Naive B cell (primary cell): ENCODE measurements at regions not wholly inside any gene's neighbourhood (a gene's known extent, or its start where the extent isn't known, plus 50 kb on each side); places are given as distances from the start of the nearest gene placed in this dataset.
"Not testable (repeated sequence)": the region's sequence is repeated elsewhere in the genome, so short reads cannot be mapped to it uniquely, and the experiment has no call there.

Source experiments
- ATAC-seq, 2 donors: fragments of 150-1000 bp; cut with Tn5 transposase; 2 replicates each; pipeline ENCODE4 v1.10.0; 2021; ENCODE audit warnings: low read depth in 2 of 2, mild to moderate bottlenecking in 2 of 2, moderate library complexity in 2 of 2
- DNase-seq: peaks from one replicate; pipeline ENCODE4 v3.0.0; 2022
- H3K27ac Mint-ChIP-seq, 6 donors: one replicate each; pipeline ENCODE4 v1.8.0; 2020 to 2022; ENCODE audit warnings: mild to moderate bottlenecking in 6 of 6, mixed read lengths in 6 of 6, moderate library complexity in 5 of 6, inconsistent platforms in 2 of 6
- H3K27me3 Mint-ChIP-seq, 3 donors: one replicate each; pipeline ENCODE4 v1.8.0; 2021 to 2022; ENCODE audit warnings: mixed read lengths in 3 of 3, mild to moderate bottlenecking in 1 of 3
- H3K36me3 Mint-ChIP-seq, 2 donors: one replicate each; pipeline ENCODE4 v1.8.0; 2020 to 2022; ENCODE audit warnings: mixed read lengths in 2 of 2, inconsistent platforms in 1 of 2, mild to moderate bottlenecking in 1 of 2
- H3K4me1 Mint-ChIP-seq, 3 donors: one replicate each; pipeline ENCODE4 v1.8.0; 2020 to 2022; ENCODE audit warnings: mixed read lengths in 3 of 3, inconsistent platforms in 1 of 3, mild to moderate bottlenecking in 1 of 3, moderate library complexity in 1 of 3
- H3K4me3 Mint-ChIP-seq, 8 donors: one replicate each; pipeline ENCODE4 v1.8.0; 2020 to 2022; ENCODE audit warnings: mild to moderate bottlenecking in 8 of 8, mixed read lengths in 8 of 8, moderate library complexity in 8 of 8, inconsistent platforms in 2 of 8
- H3K9me3 Mint-ChIP-seq, 7 donors: one replicate each; pipeline ENCODE4 v1.8.0; 2020 to 2022; ENCODE audit warnings: mixed read lengths in 7 of 7, mild to moderate bottlenecking in 5 of 7, inconsistent platforms in 2 of 7, moderate library complexity in 1 of 7

- H3K4me1 Mint-ChIP-seq, result no peaks in the 10 kb centered on the region
- peaks cover 6 to 24% (median 12%) of the 10 kb centered on the region in 7 donors for H3K9me3 Mint-ChIP-seq
- H3K36me3 Mint-ChIP-seq, result no peaks in the 10 kb centered on the region
- ATAC-seq (no peak), DNase-seq (no peak)
- peak overlapping the region in 1 of 8 donors; percentile 2 for H3K4me3 Mint-ChIP-seq
- H3K27ac Mint-ChIP-seq, result no peak overlapping the region
- no peaks in the 10 kb centered on the region for H3K27me3 Mint-ChIP-seq
These were observed 540.6 kb downstream of the ZWINT start for GRCh38 chr10:55820478-55820877.

- no peak overlapping the region for H3K4me3 Mint-ChIP-seq
- ATAC-seq, result no peak
- no peaks in the 10 kb centered on the region for H3K4me1 Mint-ChIP-seq
- no peaks in the 10 kb centered on the region for H3K27me3 Mint-ChIP-seq
- H3K27ac Mint-ChIP-seq, result no peak overlapping the region
- no peaks in the 10 kb centered on the region for H3K36me3 Mint-ChIP-seq
- peaks cover 6 to 24% (median 12%) of the 10 kb centered on the region in 7 donors for H3K9me3 Mint-ChIP-seq
- no peak for DNase-seq
These were observed 541.0 kb downstream of the ZWINT start for GRCh38 chr10:55820071-55820470.

GRCh38 chr10:55813451-55814170 is 547.4 kb downstream of the ZWINT start:
- no peak overlapping the region for H3K4me3 Mint-ChIP-seq
- H3K36me3 Mint-ChIP-seq, result no peaks in the 10 kb centered on the region
- no peaks in the 10 kb centered on the region for H3K27me3 Mint-ChIP-seq
- no peak overlapping the region for H3K27ac Mint-ChIP-seq
- no peak for ATAC-seq
- no peaks in the 10 kb centered on the region for H3K4me1 Mint-ChIP-seq
- no peak for DNase-seq
- peaks cover 0 to 4% (median 0%) of the 10 kb centered on the region in 7 donors for H3K9me3 Mint-ChIP-seq

- Mint-ChIP-seq H3K27ac (no peak overlapping the region), H3K4me3 (no peak overlapping the region), H3K9me3 (peaks cover 0 to 6% (median 2%) of the 10 kb centered on the region in 7 donors), H3K4me1 (no peaks in the 10 kb centered on the region), H3K27me3 (no peaks in the 10 kb centered on the region), H3K36me3 (no peaks in the 10 kb centered on the region)
- DNase-seq (no peak), ATAC-seq (no peak)
These were observed 558.0 kb downstream of the ZWINT start for GRCh38 chr10:55803055-55803454.

GRCh38 chr10:55801353-55801661 is 559.8 kb downstream of the ZWINT start:
- DNase-seq (no peak), ATAC-seq (no peak)
- Mint-ChIP-seq H3K4me1 (no peaks in the 10 kb centered on the region), H3K27ac (no peak overlapping the region), H3K36me3 (no peaks in the 10 kb centered on the region), H3K4me3 (no peak overlapping the region), H3K9me3 (peaks cover 0 to 6% (median 1%) of the 10 kb centered on the region in 7 donors), H3K27me3 (no peaks in the 10 kb centered on the region)

GRCh38 chr10:55800602-55801352 is 560.3 kb downstream of the ZWINT start:
- Mint-ChIP-seq H3K27me3 (no peaks in the 10 kb centered on the region), H3K36me3 (no peaks in the 10 kb centered on the region), H3K27ac (no peak overlapping the region), H3K9me3 (peaks cover 0 to 6% (median 1%) of the 10 kb centered on the region in 7 donors), H3K4me3 (no peak overlapping the region), H3K4me1 (no peaks in the 10 kb centered on the region)
- DNase-seq (no peak), ATAC-seq (no peak)

GRCh38 chr10:55793024-55793423 is 568.0 kb downstream of the ZWINT start:
- H3K9me3 Mint-ChIP-seq, result peaks cover 0 to 8% (median 4%) of the 10 kb centered on the region in 7 donors
- H3K27ac Mint-ChIP-seq, result no peak overlapping the region
- H3K36me3 Mint-ChIP-seq, result peaks cover 0 to 5% of the 10 kb centered on the region in 2 donors
- no peaks in the 10 kb centered on the region for H3K4me1 Mint-ChIP-seq
- ATAC-seq (no peak), DNase-seq (no peak)
- H3K4me3 Mint-ChIP-seq, result no peak overlapping the region
- no peaks in the 10 kb centered on the region for H3K27me3 Mint-ChIP-seq

GRCh38 chr10:55790276-55790675 is 570.8 kb downstream of the ZWINT start:
- not testable (repeated sequence) for H3K4me3 Mint-ChIP-seq, H3K27ac Mint-ChIP-seq, H3K36me3 Mint-ChIP-seq, H3K9me3 Mint-ChIP-seq, H3K4me1 Mint-ChIP-seq, ATAC-seq, H3K27me3 Mint-ChIP-seq, DNase-seq

- no peak for DNase-seq
- no peaks in the 10 kb centered on the region for H3K4me1 Mint-ChIP-seq
- ATAC-seq, result no peak
- no peak overlapping the region for H3K4me3 Mint-ChIP-seq
- no peak overlapping the region for H3K27ac Mint-ChIP-seq
- no peaks in the 10 kb centered on the region for H3K27me3 Mint-ChIP-seq
- H3K9me3 Mint-ChIP-seq, result peaks cover 0 to 7% (median 4%) of the 10 kb centered on the region in 7 donors
- H3K36me3 Mint-ChIP-seq, result peaks cover 0 to 5% of the 10 kb centered on the region in 2 donors
These were observed 574.5 kb downstream of the ZWINT start for GRCh38 chr10:55786461-55787050.

GRCh38 chr10:55782181-55782580 is 578.9 kb downstream of the ZWINT start:
- Mint-ChIP-seq H3K4me3 (no peak overlapping the region), H3K27ac (no peak overlapping the region), H3K9me3 (peaks cover 0 to 5% (median 0%) of the 10 kb centered on the region in 7 donors), H3K36me3 (no peaks in the 10 kb centered on the region), H3K27me3 (no peaks in the 10 kb centered on the region), H3K4me1 (no peaks in the 10 kb centered on the region)
- DNase-seq, result no peak
- ATAC-seq, result no peak

- DNase-seq, result no peak
- Mint-ChIP-seq H3K4me1 (no peaks in the 10 kb centered on the region), H3K27me3 (no peaks in the 10 kb centered on the region), H3K9me3 (peaks cover 0 to 3% (median 0%) of the 10 kb centered on the region in 7 donors), H3K36me3 (no peaks in the 10 kb centered on the region), H3K27ac (no peak overlapping the region), H3K4me3 (no peak overlapping the region)
- ATAC-seq, result no peak
These were observed 594.8 kb downstream of the ZWINT start for GRCh38 chr10:55766212-55766611.

GRCh38 chr10:55750458-55750857 is 610.6 kb downstream of the ZWINT start:
- Mint-ChIP-seq H3K4me3 (no peak overlapping the region), H3K27ac (no peak overlapping the region)
- no peak for ATAC-seq

GRCh38 chr10:55747244-55747643 is 613.8 kb downstream of the ZWINT start:
- Mint-ChIP-seq H3K9me3 (no peaks in the 10 kb centered on the region), H3K4me3 (no peak overlapping the region), H3K4me1 (no peaks in the 10 kb centered on the region), H3K27ac (no peak overlapping the region), H3K27me3 (no peaks in the 10 kb centered on the region), H3K36me3 (no peaks in the 10 kb centered on the region)
- ATAC-seq, result no peak
- DNase-seq, result no peak

More at GRCh38 chr10:55750458-55750857, 610.6 kb downstream of the ZWINT start:
- DNase-seq, result no peak
- Mint-ChIP-seq H3K9me3 (no peaks in the 10 kb centered on the region), H3K4me1 (no peaks in the 10 kb centered on the region), H3K27me3 (no peaks in the 10 kb centered on the region), H3K36me3 (no peaks in the 10 kb centered on the region)

- Mint-ChIP-seq H3K36me3 (no peaks in the 10 kb centered on the region), H3K27me3 (no peaks in the 10 kb centered on the region), H3K27ac (no peak overlapping the region), H3K9me3 (no peaks in the 10 kb centered on the region), H3K4me3 (no peak overlapping the region), H3K4me1 (no peaks in the 10 kb centered on the region)
- ATAC-seq (no peak), DNase-seq (no peak)
These were observed 615.1 kb downstream of the ZWINT start for GRCh38 chr10:55746002-55746401.
